ENCODE measurements at regions not wholly inside any gene's neighbourhood (a gene's known extent, or its start where the extent isn't known, plus 50 kb on each side); places are given as distances from the start of the nearest gene placed in this dataset.

DNA sequence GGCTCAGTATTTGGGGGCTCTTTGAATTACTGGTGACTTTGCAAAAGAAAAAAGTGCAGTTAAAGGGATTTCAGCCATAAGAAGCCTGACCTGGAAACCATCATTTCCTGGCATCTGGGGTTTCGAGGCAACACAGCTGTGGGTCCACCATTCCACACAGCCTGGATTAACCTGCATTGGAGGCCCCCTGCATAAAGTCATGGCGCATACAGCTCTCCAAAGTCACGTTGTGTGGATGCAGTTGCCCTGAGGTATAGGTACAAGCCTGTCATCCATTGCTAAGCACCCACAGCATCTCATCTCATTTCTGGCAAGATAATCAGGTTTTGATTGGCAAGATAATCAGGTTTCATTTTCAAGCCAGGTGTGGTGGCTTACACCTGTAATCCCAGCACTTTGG is 54.5 kb upstream of the TAGAP start:
- TF ChIP-seq, protein P1, sequence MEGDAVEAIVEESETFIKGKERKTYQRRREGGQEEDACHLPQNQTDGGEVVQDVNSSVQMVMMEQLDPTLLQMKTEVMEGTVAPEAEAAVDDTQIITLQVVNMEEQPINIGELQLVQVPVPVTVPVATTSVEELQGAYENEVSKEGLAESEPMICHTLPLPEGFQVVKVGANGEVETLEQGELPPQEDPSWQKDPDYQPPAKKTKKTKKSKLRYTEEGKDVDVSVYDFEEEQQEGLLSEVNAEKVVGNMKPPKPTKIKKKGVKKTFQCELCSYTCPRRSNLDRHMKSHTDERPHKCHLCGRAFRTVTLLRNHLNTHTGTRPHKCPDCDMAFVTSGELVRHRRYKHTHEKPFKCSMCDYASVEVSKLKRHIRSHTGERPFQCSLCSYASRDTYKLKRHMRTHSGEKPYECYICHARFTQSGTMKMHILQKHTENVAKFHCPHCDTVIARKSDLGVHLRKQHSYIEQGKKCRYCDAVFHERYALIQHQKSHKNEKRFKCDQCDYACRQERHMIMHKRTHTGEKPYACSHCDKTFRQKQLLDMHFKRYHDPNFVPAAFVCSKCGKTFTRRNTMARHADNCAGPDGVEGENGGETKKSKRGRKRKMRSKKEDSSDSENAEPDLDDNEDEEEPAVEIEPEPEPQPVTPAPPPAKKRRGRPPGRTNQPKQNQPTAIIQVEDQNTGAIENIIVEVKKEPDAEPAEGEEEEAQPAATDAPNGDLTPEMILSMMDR (IDR thresholded peaks at IDR 0.05), result no peak
- TF ChIP-seq EP300 (IDR thresholded peaks at IDR 0.05; ENCODE audit: low read depth) (no peak), POLR2A (IDR thresholded peaks at IDR 0.05) (no peak), POLR2AphosphoS5 (IDR thresholded peaks at IDR 0.05) (no peak)
